NCI-H2029 treated with DMSO at 0.1 percent for 48 hours (cell line): ENCODE measurements at regions not wholly inside any gene's neighbourhood (a gene's known extent, or its start where the extent isn't known, plus 50 kb on each side); places are given as distances from the start of the nearest gene placed in this dataset.

Experiments used
- DNase-seq: peaks from one replicate; lab custom pipeline; 2025; lab: John Stamatoyannopoulos, UW

DNA sequence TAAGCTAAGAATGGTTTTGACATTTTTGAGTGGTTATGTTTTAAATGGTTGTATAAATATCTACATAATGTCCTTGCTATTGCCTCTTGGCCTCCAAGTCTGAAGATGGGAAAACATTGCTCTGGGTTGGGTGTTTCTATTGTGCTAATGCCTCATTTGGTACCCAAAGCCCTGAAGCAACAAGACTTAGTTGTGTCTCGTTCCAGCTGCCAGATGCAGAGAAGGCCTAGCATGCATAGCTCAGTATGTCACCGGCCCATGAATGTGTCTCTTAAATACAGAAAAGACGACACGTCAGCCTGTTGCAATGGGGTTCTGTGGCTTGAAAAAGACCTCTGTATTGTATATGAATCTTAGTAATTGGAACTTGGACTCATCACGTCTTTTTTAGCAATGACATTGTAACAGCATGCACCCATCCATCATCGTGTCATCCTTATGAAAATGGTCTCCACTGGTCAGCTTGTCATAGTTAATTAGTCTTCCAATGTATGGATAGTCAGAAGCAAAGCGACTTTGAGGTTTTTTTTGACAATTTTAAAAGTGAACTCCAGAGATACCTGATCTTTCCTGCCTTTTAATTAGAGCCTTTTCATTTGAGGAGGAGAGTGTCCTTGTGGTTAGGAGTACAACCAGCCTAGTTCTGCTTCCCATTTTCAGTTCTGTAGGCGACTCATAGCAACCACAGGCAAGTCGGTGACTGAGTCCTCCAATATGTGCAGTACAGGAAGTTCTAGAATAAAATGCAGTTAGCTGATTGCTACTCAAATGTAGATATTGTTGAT lies 126.4 kb upstream of the GATB start:
- DNase-seq: no peak

DNA sequence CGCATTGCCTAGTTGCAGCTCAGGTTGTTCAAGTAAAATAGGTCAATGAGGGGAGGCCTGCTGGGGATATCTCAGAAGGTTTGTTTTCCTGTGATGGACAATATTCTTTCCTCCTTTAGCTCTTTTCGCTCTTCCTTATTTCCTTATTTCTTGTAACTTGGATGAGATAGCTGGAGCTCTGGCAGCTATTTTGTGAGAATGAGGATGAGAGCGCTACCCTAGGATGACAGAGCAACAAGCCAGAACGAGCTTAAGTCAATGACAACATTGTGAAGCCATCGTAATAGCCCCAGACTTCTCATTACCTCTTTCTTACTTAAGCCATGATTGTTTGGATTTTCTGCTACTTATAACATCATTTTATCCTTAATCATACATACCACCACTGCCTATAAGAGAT lies 124.3 kb upstream of the GATB start:
- no peak for DNase-seq

DNA sequence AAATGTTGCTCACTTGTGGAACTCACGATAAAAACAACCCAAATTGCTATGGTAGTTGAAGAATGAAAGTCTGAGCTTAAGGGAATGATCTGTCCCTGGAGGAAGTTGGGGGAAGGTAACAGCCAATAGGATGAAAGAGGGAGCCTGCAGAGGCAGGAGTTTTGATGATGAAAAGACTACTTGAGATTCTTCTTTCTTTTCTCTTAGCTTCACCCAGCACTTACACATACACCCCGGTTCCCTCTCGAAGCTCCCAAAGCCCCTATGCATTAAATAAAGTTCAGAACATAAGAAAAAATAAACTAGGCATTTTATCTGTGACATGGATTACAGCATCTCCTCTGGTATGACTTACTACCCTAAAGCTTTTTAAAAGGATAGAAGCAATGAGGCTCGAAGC lies 122.9 kb upstream of the GATB start:
- DNase-seq: no peak

DNA sequence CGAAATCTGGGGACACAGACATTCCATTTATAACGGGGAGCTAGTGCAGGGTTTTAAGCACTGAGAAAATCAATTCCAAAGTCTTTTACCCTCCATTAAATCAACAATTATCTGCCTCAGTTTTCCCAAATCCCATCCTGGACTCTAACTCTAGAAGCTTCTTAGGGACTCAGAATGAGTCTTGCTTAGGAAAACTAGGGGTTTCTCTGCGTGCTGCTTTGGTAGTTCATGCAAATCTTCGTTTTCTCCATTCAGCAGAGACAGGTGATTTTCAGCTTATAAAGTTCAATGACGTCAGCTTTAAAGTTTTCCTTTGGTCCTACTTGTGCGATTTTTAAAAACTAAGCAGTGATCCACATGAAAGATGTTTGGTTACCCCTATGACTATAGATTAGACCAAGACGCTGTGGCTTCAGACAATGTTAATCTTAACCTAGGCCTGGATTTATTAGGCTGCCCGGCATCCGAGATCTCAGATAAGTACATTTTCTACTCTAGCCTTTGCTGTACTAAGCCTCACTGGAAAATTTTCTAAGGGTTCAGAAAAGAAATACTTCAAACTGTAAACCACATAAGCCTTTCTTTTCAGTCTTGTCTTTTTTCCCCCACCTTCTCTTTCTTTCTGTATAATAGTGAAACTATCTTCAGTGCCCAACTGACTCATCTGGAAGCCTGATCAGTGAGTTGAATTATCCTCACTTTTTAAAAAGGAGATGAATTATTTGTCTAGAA lies 121.4 kb upstream of the GATB start:
- DNase-seq: no peak

DNA sequence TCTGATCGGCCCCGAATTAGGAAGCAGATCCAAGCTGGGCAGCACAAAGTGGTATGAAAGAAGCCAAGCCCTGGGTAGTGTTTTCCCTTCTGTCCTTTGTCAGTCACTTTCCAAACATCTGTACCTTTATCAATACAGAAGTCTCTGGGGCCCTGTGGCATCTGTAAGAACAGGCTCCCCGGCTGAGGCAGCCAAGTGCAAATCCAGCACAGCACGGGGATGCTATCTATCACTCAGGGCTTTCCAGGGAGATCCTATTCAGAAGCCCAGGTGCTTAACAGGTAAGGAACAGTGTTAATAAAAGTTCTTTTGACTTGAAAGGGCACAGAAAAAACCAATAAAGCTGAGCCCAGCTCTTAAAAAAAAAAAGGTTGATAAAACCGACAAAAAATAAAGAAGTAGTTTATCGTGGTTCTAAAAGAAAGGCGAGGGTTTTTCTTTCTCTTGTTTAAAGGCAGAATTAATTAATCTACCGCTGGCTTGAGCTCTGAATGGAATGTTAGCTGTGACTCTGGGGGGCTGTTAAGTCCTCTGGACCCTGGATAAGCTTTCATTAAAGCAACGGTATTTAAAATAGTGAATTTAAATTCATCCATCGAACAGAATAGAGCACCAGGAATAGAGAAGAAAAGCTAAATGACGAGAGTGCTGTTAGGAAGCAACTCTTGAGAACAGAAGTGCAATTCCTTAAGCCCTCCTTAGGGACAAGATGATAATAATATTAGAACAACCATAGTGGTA lies 119.1 kb upstream of the GATB start:
- DNase-seq: no peak

DNA sequence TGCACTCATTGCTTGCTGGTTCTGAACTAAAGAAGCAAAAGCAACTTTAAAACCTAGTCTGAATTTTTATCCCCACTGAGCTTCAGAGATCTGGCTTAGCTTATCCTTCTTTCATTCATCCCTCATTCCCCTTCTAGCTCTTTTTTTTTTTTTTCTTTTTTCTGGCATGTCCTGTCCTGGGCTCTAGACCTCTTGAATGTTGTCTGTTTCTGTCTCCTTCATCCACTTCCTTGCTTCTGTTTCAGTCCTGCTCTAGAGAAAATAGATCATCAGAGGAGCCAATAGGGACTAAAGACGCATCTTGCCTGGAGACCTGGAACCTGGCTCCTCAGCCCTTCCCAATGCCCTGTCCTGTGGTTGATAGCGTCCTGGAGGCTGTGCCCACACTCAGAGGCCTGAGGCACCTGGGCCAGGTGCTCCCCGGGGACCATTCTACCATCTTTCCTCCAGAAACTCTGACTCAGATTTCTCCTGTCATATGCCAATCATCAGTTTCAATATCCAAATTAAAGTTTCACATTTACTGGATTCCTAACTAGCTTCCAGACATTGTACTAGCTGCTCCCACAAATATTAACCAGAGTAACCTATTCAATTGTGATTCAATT lies 115.7 kb upstream of the GATB start:
- no peak for DNase-seq

DNA sequence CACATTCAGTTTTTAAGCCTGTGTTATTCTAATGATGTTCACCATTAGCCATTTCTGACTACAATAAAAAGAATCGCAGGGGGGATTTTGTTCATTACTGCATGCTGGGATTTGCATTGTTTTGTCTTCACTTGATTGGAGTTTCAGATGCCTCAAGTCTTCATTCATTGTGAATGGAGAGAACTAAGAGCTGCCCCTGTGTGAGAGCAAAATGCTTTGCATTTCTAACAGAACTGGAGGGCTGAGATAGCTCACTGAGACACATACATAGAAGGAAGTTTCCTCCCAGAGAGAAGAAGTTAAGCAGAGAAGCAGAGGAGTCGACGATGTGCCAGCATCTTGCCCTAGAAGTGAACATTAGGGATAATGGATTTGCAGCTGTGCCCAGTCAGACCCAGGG lies 113.5 kb upstream of the GATB start:
- DNase-seq: no peak

DNA sequence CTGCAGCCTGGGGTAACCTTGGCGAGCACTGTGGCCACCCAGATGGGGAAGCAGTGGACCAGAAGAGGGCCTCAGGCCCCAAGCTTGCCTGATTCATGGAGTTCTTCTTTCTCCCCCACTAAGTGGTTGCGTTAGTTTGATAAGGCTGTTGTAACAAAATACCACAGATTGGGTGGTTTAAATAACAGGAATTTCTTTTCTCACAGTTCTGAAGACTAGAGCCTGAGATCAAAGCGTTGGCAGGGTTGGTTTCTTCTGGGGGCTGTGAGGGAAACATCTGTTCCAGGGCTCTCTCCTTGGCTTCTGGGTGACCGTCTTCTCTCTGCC lies 105.7 kb upstream of the GATB start:
- no peak for DNase-seq

DNA sequence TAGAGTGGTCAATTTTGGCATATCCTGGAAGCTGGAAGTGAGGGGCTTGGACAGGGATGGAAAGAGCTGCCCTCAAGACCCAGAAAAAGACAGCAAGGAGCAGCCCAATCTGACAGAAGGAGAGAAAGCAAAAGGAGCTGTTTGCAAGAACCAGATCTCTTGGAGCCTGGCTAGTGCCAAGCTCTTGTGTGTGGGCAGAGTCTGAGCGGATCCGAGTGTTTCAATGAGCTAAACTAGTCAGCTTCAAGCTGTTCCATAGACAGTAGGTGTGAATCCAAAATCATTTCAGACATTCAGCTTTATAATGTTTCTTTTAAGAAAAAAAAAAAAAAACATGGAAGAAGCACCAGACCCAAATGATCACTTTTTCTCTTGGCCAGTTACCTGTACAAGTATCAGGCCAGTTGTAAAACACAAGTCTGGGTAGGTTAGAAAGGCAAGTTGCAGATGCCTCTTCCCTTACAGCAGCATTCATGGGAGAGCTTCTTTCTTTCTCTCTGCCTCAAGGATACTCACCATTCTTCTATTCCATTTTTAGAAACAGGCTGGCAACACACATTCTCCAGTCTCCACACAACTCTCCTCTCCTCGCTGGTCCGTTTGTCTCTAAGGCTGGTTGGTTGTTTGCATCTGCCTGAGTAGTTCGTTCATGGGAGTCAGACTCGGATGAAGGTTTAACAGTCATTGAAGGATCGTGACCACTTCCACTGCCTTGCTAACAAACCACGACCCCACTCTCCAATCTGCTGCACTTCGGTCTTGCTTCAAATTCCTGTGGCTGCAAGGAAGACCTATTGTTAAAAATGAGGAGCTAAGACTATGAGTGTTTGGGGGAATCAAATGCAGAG lies 105.2 kb upstream of the GATB start:
- no peak for DNase-seq

DNA sequence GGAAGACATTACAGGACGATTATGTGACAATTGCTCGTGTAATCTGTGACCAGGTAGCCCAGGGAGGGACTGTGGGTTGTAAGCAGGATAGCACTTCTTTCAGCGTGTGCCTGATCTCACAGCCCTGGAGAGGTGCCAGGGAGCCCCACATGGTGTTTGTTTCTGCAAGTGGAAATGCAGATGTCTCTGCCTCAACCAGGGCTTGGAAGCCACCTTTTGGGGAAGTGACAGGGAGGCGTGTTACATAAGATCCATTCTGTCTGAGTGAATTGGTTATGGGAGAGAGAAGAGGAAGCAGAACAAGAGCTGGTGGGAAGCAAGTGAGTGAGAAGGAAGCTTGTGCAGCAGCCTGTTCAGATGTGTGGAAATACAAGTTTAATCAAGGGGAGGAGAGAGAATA lies 104.5 kb upstream of the GATB start:
- no peak for DNase-seq

DNA sequence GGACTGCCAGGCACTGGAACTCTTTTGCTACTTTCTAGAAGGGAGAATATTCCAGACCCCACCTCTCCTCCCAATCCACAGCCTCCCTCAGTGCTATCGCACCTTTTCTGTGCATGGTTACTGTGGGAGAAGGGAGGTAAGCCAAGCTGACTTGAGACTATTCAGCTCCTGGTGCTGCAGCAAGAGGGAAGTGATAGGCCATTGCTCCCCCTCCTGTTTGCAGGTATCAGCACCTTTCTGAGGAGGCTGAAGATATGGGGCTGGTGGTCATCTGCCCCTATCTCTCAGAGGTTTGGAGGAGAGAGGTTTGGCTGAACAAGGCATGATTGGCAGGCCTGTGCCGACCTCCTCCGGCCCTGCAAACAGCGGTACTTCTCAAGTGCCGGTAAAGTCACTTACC lies 103.3 kb upstream of the GATB start:
- no peak for DNase-seq

DNA sequence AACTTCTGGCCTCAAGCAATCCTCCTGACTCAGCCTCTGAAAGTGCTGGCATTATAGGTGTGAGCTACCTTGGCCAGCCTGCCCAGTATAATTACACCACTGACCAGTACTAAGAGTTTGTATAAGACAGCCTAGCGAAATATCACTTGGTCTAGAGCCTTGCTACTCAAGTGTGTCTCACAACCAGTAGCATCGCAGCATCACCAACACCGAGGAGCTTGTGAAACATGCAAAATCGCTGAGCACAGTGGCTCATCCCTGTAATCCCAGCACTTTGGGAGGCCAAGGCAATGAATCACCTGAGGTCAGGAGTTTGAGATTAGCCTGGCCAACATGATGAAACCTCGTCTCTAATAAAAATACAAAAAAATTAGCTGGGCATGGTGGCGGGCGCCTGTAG lies 102.0 kb upstream of the GATB start:
- no peak for DNase-seq

DNA sequence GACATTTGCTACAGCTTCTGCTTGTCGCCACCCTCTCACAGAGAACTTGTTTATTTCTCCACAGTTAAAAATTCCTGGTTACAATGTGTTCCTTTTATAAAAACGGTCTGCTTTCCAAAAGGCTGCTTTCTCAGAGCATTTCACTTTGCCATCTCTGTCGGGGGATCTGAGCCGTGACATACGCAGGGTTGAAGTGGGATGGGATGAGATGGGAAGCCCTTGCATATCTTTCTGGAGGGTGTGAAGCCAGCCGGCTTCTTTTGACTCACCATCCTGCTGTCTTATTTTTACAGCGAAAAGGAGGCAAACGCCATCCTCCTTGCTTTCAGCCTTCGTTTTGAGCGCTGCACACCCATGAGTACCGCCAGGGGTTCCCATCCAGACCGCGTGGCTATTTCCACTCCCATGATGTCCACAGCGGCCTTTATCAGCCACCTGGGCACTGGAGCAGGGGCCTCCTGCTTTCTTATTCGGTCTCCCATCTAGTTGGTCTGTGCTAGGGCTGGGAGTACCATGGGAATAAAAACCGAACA lies 99.8 kb upstream of the GATB start:
- no peak for DNase-seq

DNA sequence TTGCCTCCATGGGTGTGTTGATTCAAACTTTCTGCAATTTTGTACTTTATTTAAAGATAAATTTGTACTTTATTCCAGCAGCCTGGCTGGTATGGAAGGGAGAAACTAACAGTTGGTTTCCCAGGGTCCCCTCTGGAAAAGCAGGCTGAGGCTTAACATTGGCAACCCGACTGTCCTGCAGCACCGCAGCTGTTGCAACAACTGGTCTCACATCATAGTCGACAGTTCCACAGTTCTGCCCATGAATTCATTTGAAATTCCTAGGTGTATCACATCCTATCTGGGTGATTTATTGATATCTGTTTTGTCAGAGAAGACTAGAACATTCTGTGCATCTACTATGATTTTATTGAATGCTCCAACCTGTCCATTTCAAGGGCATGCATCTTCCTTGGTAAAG lies 98.8 kb upstream of the GATB start:
- DNase-seq: no peak

DNA sequence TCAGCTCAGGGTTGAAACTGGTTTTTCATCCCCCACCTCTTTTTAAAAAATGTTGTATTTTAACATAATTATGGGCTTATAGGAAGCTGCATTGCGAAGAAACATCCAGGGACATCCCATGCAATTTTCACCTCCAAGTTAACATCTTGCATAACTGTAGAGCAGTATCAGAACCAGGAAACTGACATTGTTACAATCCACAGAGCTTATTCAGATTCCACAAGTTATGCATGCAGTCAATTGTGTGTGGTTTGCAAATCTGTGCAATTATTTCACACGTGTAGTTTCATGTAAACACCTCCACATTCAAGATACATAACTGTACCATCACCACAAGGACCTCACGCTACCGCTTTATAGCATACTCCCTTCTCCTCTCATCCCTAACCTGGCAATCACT lies 97.5 kb upstream of the GATB start:
- no peak for DNase-seq

DNA sequence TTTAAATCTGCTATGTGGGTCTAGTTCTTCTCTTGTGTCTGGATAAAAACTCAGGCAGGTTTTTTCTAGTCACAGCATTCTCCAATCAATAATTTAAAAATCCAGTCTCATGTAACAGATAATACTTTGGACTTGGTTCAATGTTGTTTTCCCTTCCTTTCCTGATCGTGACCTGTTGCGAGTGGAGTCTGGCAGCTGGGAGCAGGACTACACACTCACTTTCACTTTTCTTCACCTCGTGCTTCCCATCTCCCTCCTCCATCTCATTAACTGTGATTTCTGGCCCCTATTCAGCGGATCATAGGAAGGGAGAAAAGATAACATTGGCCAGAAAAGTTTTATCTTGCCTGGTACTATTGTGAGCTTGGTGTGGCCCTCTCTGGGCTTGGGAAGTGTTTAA lies 96.6 kb upstream of the GATB start:
- no peak for DNase-seq

DNA sequence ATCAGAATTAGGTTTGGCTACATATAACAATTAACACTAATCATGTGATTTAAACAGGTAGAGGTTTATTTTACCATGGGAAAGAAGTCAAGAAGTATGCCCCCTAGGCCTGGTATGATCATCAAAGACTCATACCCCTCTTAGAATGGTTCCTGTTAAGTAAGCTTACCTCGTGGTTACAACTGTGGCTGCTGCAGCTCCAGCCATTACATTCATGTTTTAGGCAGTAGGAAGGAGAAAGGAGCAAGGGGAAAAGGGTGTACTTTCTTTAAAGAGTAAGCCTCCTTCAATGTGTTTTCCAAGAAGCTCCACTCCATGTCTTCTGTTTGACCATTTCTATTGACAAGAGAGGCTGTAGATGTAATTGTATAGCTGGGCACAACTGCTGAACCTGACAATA lies 94.9 kb upstream of the GATB start:
- DNase-seq: no peak

DNA sequence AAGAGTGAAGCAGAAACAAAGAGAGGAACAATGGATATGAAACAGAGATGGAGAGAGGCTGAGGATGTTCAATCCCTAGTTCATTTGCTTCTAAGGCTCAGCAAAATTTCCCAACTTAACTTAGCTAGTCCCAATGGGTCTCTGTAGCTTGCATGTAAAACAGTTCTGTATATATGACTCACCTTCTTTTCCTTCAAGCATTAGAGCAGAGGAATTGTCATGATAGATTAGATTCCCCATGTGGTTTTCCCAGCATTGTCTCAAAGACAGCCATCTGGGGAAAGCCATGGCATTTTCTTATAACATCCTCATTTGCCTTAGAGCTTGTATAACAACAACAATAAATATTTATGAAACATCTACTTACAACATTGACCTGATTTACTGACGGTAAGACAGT lies 93.9 kb upstream of the GATB start:
- DNase-seq: no peak

DNA sequence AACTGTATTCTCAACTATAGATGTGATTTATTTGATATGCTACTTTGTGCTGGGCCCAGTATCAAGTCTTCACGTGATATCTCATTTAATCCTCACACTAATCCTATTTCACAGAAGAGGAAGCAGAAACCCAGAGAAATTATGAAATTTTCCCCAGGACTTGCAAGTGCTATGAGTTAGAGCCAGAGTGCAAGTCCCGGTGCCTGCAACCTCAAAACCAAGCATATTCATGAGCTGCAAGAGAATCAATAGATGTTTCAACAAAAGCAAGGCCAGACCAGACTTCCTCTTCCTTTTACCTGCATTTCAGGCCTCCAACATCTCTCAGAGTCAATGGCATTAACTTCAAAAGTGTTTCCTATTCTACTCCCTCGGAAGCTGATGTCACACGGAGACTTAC lies 92.2 kb upstream of the GATB start:
- no peak for DNase-seq

DNA sequence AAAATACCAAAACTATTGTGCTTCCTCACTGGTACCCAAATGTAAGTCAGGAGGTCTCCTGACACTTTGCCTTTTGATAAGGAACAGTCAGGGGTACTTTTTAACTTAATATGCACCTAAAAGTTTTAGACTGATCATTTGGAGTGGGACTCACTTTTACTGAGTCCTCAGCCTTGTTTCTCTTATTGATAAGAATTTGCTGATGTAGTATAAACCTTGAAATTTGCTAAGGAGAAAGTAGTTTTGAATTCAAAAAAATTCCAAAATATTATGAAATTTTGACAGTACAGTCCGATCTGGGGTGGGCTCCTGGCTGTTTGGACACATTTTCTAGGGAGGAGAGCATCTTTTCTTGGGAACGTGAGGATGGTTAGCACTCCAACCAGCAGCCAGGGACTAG lies 91.4 kb upstream of the GATB start:
- DNase-seq: no peak

DNA sequence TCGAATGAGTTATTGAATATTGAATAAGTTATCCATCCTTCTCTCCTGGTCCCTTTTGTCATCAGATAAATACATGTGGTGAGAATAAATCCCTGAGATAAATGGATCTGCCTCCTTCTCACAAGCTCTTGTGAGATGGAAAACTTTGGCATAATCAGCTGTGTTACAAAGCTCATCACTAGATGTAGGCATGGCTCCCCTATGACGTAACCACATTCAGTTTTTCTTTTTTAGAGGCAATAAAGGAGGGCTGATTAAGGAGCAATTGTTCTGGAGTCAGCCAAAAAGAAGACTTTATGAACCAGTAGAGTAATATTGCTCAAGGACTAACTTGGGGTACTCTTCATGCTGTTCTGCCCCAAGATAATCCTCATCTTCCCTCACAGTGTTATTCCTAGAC lies 90.5 kb upstream of the GATB start:
- DNase-seq: no peak

DNA sequence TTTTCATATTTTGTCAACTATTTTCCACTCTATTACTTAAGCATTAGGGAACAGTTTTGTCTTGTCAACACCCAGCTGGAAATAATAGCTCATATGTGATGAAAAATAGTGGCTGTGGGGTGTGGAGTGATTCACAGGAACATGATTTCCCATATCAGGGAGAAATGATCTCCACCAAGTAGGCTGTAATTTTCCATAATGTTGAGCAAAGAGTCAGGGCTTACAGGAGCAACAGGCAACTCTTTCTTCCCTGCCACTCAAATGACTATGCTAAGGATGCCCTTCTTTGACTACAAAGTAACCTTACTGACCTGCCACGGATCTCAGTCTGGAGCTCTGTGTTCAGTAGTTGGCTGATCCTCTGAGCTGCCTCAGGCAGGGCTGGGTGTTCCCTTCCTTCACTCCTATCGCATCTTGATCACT lies 90.0 kb upstream of the GATB start:
- DNase-seq: no peak
